MM.1S (cell line): ENCODE measurements at regions not wholly inside any gene's neighbourhood (a gene's known extent, or its start where the extent isn't known, plus 50 kb on each side); places are given as distances from the start of the nearest gene placed in this dataset.
"Not testable (repeated sequence)": the region's sequence is repeated elsewhere in the genome, so short reads cannot be mapped to it uniquely, and the experiment has no call there.

Source experiments
- DNase-seq: peaks from one replicate; pipeline ENCODE4 v3.0.0-alpha.2; 2015
- H2AFZ ChIP-seq: fragments of 300-600 bp; sonication (generic); 2 replicates; pipeline ENCODE4 v1.6.0; 2016; ENCODE audit warnings: antibody characterized with exemption, low read length
- H3F3A ChIP-seq: fragments of 300-600 bp; sonication (generic); 2 replicates; pipeline ENCODE4 v1.6.1; 2016; ENCODE audit warnings: mild to moderate bottlenecking, antibody characterized with exemption, low read length, moderate library complexity, mixed read lengths; ENCODE audit not compliant: insufficient read depth
- H3K27ac ChIP-seq: fragments of 300-600 bp; sonication (generic); 2 replicates; pipeline ENCODE4 v1.5.1; 2016; ENCODE audit warnings: mild to moderate bottlenecking, low read length
- H3K27me3 ChIP-seq: fragments of 300-600 bp; sonication (generic); replicated peaks from 2 replicates; pipeline ENCODE4 v1.6.0; 2016; ENCODE audit warnings: low read length; ENCODE audit not compliant: insufficient read depth
- H3K36me3 ChIP-seq: fragments of 300-600 bp; sonication (generic); replicated peaks from 2 replicates; pipeline ENCODE4 v1.6.1; 2016; ENCODE audit warnings: mild to moderate bottlenecking, low read length, mixed read lengths; ENCODE audit not compliant: insufficient read depth
- H3K4me1 ChIP-seq: fragments of 300-600 bp; sonication (generic); 2 replicates; pipeline ENCODE4 v1.6.1; 2016; ENCODE audit warnings: low read length, mixed read lengths
- H3K4me2 ChIP-seq: fragments of 300-600 bp; sonication (generic); 2 replicates; pipeline ENCODE4 v1.6.0; 2016; ENCODE audit warnings: low read depth, low read length
- H3K4me3 ChIP-seq: fragments of 300-600 bp; sonication (generic); 2 replicates; pipeline ENCODE4 v1.5.1; 2016; ENCODE audit warnings: low read length, mixed read lengths
- H3K79me2 ChIP-seq: fragments of 300-600 bp; sonication (generic); 2 replicates; pipeline ENCODE4 v1.6.1; 2016; ENCODE audit warnings: mixed run types, low read length, mixed read lengths
- H3K9ac ChIP-seq: fragments of 300-600 bp; sonication (generic); 2 replicates; pipeline ENCODE4 v1.6.1; 2016; ENCODE audit warnings: low read length, mixed read lengths
- H3K9me2 ChIP-seq: fragments of 300-600 bp; sonication (generic); replicated peaks from 2 replicates; pipeline ENCODE4 v1.6.1; 2016; ENCODE audit warnings: mild to moderate bottlenecking, low read length, mixed read lengths; ENCODE audit not compliant: insufficient read depth
- H3K9me3 ChIP-seq: fragments of 300-600 bp; sonication (generic); replicated peaks from 2 replicates; pipeline ENCODE4 v1.6.1; 2016; ENCODE audit warnings: mild to moderate bottlenecking, low read length, mixed read lengths; ENCODE audit not compliant: insufficient read depth
- H4K20me1 ChIP-seq: fragments of 300-600 bp; sonication (generic); 2 replicates; pipeline ENCODE4 v1.6.1; 2016; ENCODE audit warnings: mild to moderate bottlenecking, low read length, moderate library complexity, mixed read lengths; ENCODE audit not compliant: insufficient read depth
- EZH2 ChIP-seq: fragments of 300-600 bp; sonication (generic); optimal IDR thresholded peaks from 2 replicates; pipeline ENCODE3; 2017; ENCODE audit warnings: low read depth, mild to moderate bottlenecking, antibody characterized with exemption, low read length, mixed read lengths
- EZH2phosphoT487 ChIP-seq: fragments of 300-600 bp; sonication (generic); IDR thresholded peaks from 2 replicates; pipeline ENCODE4 v1.6.1; 2018; ENCODE audit warnings: antibody characterized with exemption, low read length
- TF ChIP-seq, protein P1 (sequence below): fragments of 300-600 bp; sonication (generic); IDR thresholded peaks from 2 replicates; pipeline ENCODE4 v1.5.1; 2016; ENCODE audit warnings: antibody characterized with exemption, low read length, mixed read lengths

- Histone ChIP-seq H2AFZ (no peak overlapping the region), H3K27me3 (no peaks in the 10 kb centered on the region), H3K27ac (no peak overlapping the region)
These were observed 59.1 kb downstream of the KCNA5 start for GRCh38 chr12:5102806-5103205.

GRCh38 chr12:5110345-5110744, 66.7 kb downstream of the KCNA5 start:
- Histone ChIP-seq H3K9me3 (no peaks in the 10 kb centered on the region), H3K9ac (no peak overlapping the region), H3K27me3 (no peaks in the 10 kb centered on the region), H3K36me3 (no peaks in the 10 kb centered on the region), H3K4me1 (no peaks in the 10 kb centered on the region), H3K9me2 (no peaks in the 10 kb centered on the region), H3K79me2 (no peaks in the 10 kb centered on the region), H3F3A (no peaks in the 10 kb centered on the region), H3K4me3 (no peak overlapping the region), H3K27ac (no peak overlapping the region), H3K4me2 (no peak overlapping the region), H4K20me1 (no peaks in the 10 kb centered on the region), H2AFZ (no peak overlapping the region)
- TF ChIP-seq EZH2 (no peak), EZH2phosphoT487 (no peak)
- TF ChIP-seq, protein P1, sequence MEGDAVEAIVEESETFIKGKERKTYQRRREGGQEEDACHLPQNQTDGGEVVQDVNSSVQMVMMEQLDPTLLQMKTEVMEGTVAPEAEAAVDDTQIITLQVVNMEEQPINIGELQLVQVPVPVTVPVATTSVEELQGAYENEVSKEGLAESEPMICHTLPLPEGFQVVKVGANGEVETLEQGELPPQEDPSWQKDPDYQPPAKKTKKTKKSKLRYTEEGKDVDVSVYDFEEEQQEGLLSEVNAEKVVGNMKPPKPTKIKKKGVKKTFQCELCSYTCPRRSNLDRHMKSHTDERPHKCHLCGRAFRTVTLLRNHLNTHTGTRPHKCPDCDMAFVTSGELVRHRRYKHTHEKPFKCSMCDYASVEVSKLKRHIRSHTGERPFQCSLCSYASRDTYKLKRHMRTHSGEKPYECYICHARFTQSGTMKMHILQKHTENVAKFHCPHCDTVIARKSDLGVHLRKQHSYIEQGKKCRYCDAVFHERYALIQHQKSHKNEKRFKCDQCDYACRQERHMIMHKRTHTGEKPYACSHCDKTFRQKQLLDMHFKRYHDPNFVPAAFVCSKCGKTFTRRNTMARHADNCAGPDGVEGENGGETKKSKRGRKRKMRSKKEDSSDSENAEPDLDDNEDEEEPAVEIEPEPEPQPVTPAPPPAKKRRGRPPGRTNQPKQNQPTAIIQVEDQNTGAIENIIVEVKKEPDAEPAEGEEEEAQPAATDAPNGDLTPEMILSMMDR = no peak
- no peak for DNase-seq

More at GRCh38 chr12:5102806-5103205, 59.1 kb downstream of the KCNA5 start:
- H3K36me3 ChIP-seq = no peaks in the 10 kb centered on the region
- no peaks in the 10 kb centered on the region for H3K9me2 ChIP-seq
- H4K20me1 ChIP-seq = no peaks in the 10 kb centered on the region
- H3K4me3 ChIP-seq = no peak overlapping the region
- no peaks in the 10 kb centered on the region for H3K79me2 ChIP-seq
- TF ChIP-seq EZH2phosphoT487 = no peak
- TF ChIP-seq, protein P1 = no peak
- no peak for TF ChIP-seq EZH2
- DNase-seq = no peak
- H3F3A ChIP-seq = no peaks in the 10 kb centered on the region
- no peak overlapping the region for H3K9ac ChIP-seq
- H3K4me2 ChIP-seq = no peak overlapping the region
- H3K4me1 ChIP-seq = no peaks in the 10 kb centered on the region
- no peaks in the 10 kb centered on the region for H3K9me3 ChIP-seq

DNA sequence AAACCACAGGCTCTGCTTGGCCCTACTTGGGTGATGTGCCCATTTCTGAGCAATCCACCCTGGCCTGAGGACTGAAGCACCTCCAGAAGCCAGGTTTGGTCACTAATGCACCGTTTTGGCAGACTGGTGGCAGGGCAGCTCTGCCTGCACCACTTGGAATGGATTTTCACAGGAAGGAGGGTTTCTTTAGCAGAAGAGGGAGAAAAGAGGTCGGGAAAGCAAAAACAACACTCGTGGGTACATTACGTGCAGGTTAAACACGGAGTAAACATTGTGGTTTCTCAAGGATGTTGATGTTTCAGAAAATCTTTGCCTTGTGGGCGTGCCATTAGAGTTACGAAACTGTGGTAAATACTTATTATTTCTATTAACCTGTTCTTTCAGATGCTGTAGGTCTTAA, 70.8 kb downstream of the KCNA5 start:
- Histone ChIP-seq H2AFZ (no peak overlapping the region), H3K27ac (no peak overlapping the region), H4K20me1 (no peaks in the 10 kb centered on the region), H3K79me2 (no peaks in the 10 kb centered on the region), H3K36me3 (no peaks in the 10 kb centered on the region), H3K4me2 (no peak overlapping the region), H3K27me3 (no peaks in the 10 kb centered on the region), H3K4me3 (no peak overlapping the region), H3K9me3 (no peaks in the 10 kb centered on the region), H3K4me1 (no peaks in the 10 kb centered on the region), H3K9me2 (no peaks in the 10 kb centered on the region), H3F3A (no peaks in the 10 kb centered on the region), H3K9ac (no peak overlapping the region)
- no peak for DNase-seq
- TF ChIP-seq, protein P1 = no peak

- not testable (repeated sequence) for H3K9me3 ChIP-seq, H3K27me3 ChIP-seq, H3K4me3 ChIP-seq, H4K20me1 ChIP-seq, H3F3A ChIP-seq, H3K4me2 ChIP-seq, H3K9ac ChIP-seq, H3K36me3 ChIP-seq, H3K79me2 ChIP-seq, H2AFZ ChIP-seq, DNase-seq, H3K27ac ChIP-seq, H3K9me2 ChIP-seq, H3K4me1 ChIP-seq
These were observed 78.1 kb downstream of the KCNA5 start for GRCh38 chr12:5121784-5122183.

GRCh38 chr12:5122256-5122831, 78.7 kb downstream of the KCNA5 start:
- not testable (repeated sequence) for H3K27ac ChIP-seq, H3K4me1 ChIP-seq, DNase-seq, H4K20me1 ChIP-seq, H3K79me2 ChIP-seq, H3K9ac ChIP-seq, H3F3A ChIP-seq, H3K4me3 ChIP-seq, H3K4me2 ChIP-seq, H3K9me2 ChIP-seq, H2AFZ ChIP-seq, H3K9me3 ChIP-seq, H3K36me3 ChIP-seq, H3K27me3 ChIP-seq
